ENCODE measurements at regions not wholly inside any gene's neighbourhood (a gene's known extent, or its start where the extent isn't known, plus 50 kb on each side); places are given as distances from the start of the nearest gene placed in this dataset.
A peak's percentile ranks its signal among the peaks of the same experiment; 100 is the strongest.
"Not testable (repeated sequence)": the region's sequence is repeated elsewhere in the genome, so short reads cannot be mapped to it uniquely, and the experiment has no call there.

DNA sequence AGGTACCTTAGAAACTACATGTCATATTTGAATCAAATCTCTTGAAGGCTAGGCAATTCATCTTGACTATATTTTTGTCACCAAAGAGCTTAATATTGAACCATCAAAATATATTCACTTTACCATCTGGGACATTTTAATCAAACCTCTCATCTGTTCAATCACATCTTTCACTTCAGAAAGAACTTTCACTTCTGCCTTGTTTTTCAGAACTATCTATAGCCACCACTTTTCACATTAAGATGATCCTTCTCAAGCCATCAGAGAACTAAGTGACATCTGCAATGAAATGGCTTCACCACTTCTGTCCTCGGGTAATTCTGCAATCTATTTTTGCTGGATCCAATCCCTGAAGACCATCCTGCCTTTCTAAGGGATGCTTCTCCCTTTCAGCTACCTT is 57.8 kb downstream of the OR2B2 start:
- DNase-seq (ENCODE audit: low spot score) (no peak), FAIRE-seq (no peak)

DNA sequence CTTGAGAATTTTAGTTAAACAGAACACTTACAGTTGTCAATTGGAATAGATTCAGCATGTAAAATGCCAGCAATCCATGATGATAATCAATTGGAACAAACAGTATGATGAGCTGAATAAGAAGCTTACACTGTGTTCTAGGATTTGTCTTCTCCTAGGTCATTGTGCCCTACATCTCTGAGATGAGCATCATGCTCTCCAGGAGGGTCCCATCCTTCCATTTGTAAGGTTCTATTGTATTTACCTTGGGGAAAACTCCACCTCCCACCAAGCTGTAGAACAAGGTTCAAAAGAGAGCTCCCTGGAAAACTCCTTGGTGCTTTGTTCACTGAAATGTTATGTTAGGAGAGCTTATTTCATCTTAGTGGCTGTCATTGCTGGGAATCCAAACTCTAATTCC is 60.8 kb downstream of the OR2B2 start:
- no peak for FAIRE-seq

DNA sequence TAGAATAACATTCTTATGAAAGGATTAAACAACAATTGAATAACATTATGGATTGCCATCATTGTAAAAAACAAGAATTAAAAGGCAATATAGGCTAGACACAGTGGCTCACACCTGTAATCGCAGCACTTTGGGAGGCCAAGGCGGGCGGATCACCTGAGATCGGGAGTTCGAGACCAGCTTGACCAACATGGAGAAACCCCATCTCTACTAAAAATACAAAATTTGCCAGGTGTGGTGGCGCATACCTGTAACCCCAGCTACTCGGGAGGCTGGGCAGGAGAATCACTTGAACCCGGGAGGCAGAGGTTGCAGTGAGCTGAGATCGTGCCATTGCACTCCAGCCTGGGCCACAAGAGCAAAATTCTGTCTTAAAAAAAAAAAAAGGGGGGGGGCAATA is 63.2 kb downstream of the OR2B2 start:
- DNase-seq (ENCODE audit: low spot score); FAIRE-seq: not testable (repeated sequence)

More for the DNA sequence above, 60.8 kb downstream of the OR2B2 start:
- DNase-seq (ENCODE audit: low spot score) = no peak

DNA sequence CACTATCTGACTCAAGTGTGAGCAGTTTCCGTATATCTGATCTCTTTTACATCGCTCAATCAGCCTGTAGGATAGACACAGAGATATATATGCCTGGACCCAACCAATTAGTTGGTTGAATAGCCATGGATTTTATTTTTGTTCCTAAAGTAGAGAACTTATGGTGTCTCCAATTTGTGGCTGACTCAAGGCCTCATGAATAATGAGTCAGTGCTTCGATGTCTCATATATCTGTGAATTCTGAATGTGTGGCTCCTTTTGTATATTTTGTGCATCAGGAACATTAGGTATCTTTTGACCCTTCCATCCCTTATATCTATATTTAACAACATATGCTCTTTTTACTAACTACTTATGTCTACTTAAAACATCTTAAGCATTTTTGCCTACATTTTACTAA is 64.5 kb downstream of the OR2B2 start:
- FAIRE-seq (no peak), DNase-seq (ENCODE audit: low spot score) (no peak)

DNA sequence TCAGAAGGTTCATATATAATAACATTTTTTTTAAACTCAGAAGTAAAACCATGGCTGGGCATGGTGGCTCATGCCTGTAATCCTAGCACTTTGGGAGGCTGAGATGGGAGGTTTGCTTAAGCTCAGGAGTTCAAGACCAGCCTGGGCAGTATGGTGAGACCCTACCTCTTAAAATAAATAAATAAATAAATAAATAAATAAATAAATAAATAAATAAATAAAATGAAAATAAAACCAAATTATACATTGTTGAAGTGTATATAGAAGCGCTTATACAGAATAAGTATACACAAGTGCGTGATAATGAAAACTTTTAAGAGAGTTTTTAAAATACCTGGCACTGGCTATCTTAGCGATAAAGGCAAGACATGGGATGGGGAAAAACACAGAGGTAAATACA is 71.6 kb downstream of the OR2B2 start:
- FAIRE-seq = no peak
- DNase-seq (ENCODE audit: low spot score) = no peak

DNA sequence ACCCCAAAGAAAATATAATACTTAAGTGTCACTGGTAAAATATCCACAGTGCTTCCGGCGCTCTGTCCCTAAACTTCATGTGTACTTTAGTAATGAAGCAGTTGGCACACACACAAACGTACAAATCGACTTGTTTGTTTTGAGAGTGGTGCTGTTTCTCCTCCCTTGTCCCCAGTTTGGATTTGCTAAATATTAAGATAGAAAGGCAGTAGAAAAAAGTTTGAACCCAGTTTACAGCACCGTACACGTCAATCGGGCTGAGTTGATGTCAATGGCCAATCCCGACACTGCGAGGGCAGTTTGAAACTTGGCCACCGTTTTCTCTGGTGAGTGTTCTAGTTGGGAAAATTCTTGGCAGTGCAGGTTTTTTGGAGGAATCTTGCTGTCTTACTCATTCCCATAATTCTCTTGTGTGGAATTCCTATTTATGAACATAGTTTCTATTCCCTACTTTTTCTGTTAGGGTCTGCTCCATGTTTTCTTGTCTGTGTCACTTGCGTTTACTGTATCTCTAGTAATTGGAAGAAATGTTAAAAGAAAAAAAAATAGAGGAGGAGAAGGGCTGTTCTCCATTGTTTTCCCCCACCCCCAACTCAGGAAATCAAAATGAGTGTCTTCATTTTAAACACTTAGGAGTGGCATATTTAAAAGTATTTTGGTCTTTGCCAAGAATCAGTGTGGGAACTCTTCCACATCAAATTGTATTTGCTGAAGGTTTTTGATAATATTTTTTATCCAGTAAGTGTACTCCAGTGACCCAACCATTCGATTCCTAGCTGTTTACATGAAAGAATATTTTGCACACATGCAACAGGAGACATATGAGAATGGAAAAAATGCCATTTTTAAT is 72.3 kb downstream of the OR2B2 start:
- no peak for FAIRE-seq
- peak; percentile 34 for DNase-seq (ENCODE audit: low spot score)

DNA sequence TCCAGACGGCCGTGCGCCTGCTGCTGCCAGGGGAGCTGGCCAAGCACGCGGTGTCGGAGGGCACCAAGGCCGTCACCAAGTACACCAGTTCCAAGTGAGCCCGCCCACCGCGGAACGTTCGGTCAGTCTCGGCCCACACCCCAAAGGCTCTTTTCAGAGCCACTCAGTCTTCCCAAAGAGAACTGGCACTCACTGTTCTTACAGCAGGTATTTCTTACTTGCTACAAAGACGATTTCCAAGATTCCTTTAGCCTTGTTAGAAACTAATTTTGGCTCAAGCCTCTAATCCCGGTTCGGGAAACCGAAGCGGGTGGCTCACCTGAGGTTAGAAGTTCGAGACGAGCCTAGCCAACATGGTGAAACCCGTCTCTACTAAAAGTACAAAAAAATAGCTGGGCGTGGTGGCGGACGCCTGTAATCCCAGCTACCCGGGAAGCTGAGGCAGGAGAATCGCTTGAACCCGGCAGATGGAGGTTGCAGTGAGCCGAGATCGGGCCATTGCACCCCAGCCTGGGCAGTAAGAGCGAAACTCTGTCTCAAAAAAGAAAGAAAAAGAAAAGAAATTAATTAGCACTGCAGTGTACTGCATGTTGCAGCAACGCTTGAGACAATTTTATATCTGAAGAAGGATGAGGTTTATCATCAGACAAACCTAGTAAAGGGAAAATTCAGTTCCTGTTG is 73.1 kb downstream of the OR2B2 start:
- DNase-seq (ENCODE audit: low spot score) (no peak), FAIRE-seq (no peak)

DNA sequence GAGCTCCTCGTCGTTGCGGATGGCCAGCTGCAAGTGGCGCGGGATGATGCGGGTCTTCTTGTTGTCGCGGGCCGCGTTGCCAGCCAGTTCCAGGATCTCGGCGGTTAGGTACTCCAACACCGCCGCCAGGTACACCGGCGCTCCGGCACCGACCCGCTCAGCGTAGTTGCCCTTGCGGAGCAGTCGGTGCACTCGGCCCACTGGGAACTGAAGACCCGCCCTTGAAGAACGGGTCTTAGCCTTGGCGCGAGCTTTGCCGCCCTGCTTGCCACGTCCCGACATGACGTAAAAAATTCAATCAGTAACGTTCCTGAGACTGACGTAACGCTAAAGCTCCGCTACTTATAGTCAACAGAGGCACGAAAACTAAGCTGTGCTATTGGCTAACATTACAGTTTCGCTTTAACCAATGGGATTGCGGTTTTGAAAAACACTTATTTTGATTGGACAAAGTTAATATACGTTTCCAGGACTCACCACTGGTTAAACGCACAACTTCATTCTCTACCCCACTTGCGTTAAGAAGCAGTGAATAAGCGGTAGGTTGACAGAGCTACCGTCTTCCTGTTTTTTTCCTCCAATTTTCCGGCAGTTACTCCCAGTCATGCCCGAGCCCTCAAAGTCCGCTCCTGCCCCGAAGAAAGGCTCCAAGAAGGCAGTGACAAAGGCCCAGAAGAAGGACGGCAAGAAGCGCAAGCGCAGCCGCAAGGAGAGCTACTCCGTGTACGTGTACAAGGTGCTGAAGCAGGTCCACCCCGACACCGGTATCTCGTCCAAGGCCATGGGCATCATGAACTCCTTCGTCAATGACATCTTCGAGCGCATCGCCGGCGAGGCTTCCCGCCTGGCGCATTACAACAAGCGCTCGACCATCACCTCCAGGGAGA is 73.9 kb downstream of the OR2B2 start:
- FAIRE-seq (no peak), DNase-seq (ENCODE audit: low spot score) (peak; percentile 80)

DNA sequence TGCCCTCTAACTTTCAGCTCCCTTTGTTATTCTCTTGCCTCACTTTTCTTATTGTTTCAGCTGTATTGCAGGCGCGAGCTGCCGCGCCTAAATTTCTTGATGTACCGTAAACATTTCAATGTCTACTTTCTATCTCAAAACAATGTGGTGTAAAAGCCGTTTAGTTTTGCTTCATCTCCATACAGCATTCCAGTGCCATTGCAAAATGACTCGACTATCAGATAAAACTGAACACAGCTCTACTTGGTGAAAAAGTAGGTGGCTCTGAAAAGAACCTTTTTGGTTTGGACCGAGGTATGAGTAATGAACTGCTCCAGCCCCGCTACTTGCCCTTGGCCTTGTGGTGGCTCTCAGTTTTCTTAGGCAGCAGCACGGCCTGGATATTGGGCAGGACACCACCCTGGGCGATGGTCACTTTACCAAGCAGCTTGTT is 74.6 kb downstream of the OR2B2 start:
- no peak for DNase-seq (ENCODE audit: low spot score)

DNA sequence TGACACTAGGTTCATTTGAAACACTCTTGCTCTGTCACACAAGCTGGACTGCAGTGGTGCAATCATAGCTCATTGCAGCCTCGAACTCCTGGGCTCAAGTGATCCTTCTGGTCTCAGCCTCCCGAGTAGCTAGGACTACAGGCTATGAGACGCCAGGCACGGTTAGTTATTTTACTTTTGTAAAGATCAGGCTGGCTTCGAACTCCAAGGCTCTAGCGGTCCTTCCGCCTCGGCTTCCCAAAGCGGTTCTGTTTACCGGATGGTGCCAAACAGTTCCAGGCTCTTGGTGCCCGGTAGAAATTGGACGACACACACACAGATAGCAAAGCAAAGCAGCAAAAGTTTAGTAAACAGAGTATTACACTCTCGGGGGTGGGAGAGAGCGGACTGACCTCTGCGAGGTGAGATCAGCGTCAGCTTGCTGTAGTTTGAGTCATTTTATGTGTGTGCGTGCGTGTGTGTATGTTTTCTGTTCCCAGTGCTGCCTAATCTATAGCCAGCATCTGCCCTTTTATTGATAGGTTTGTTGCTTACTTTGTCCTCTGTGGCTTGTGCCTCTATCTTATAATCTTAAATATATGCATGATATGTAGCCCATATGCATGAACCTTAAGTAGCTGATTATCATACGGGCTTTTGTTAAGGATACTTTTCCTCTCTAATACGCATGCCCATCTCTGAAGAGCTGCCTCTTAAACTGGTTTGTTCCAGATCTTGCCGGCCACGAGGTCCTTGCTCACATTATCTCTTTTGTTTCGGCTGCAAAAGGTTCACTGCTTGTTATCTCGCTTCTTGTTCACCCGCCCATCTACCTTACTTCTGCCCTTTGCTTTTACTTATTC is 75.2 kb downstream of the OR2B2 start:
- FAIRE-seq (no peak), DNase-seq (ENCODE audit: low spot score) (peak; percentile 18)

More for the DNA sequence above, 74.6 kb downstream of the OR2B2 start:
- no peak for FAIRE-seq

DNA sequence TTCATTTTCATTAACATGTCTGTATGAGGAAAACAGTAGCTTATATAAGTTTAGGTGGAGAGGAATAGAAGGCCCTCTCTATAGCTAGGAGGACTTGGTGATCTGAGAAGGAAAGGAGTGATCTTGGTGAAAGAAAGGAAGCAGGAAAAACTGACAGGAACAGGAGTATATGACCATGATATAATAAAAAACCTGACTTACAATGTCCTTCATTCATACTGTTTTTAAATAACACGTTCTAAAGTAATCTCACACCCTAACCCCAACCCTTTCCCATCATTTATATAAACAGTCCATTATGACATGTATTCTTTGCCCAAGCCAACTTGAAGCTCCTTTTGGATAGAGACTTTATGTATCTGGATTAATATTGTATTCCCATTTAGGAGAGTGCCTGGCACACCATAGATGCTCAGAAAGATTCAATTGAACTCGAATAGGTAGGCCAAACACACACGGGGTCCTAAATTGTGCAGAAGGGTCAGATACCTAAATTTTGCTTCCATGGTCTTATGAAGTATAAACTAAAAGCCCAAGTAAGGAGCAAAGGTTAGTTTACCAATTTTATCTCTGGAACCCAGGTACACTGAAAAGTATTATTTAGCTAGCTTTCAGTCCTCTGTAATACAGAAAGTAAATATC is 75.9 kb downstream of the OR2B2 start:
- FAIRE-seq (no peak), DNase-seq (ENCODE audit: low spot score) (no peak)

DNA sequence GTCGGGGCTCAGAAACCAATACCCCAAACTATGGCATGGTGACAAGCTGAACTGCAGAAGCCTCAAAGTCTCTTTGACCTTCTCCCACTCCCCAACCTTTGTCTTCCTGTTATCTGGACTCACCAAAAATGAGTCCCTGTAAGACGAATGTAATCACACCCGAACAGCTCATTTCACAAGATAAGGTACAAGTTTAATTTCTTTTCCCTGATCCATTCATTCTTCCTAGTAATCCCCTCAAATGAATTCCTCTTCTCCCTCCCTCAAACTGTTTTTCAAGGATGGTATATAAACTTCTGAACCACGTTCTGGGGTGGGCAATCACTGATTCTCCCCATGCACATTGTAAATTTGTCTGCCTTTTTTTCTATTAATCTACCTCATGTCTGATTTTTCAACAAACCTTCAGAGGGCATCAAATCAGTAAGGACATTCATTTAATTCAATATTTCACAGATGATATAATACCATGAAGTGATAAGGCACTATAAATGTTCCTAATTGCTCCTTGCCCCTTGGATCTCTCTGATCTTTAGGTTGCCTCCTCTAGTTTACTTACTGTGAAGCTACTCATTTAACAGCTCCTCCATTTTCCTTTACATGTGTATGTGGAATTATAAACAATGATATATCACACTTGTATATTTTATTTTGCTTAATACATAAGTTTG is 77.2 kb downstream of the OR2B2 start:
- DNase-seq (ENCODE audit: low spot score) (no peak), FAIRE-seq (no peak)

DNA sequence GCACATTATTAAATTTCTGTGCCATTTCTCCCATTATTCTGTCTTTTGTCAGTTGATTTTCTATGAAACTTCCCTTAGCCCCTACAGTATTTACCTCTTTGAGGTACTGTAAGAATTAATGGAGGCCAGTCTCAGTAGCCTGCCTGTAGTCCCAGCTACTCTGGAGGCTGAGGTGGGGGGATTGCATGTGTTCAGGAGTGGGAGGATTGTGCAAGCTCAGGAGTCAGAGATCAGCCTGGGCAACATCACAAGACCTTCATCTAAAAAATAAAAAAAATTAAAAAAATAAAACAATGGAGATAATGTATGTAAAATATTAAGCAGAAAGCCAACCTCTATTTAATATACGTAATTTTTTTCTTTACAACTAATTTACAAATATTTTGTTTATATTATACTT is 77.8 kb downstream of the OR2B2 start:
- DNase-seq (ENCODE audit: low spot score) (no peak), FAIRE-seq (no peak)

DNA sequence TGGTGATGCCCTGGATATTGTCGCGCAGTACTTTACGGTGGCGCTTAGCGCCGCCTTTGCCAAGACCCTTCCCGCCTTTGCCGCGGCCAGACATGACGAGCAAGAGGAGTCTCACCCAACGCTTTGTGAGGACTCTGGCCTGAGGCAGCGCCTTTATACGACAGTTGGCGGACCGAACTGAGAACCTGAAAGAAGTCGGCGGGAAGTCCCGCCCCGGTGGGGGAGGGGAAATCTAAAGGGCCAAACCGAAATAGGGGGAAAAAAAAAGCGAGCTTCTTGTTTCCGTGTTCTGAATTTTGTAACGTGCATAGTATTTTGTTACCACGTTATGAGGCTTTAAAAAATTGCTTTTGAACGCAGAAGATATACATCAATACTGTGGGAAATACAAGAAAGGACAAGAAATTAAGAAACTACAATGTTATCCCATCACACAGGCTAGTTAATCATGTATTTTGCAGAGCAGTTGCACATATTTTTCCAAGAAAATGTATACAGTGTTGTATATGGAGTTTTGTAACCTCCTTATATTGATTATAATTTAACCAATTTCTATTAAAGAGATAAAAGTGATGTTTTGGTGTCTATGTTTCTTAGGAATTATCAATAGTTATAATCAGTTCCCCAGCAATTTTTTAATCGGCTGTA is 80.6 kb downstream of the OR2B2 start:
- DNase-seq (ENCODE audit: low spot score); FAIRE-seq: not testable (repeated sequence)

DNA sequence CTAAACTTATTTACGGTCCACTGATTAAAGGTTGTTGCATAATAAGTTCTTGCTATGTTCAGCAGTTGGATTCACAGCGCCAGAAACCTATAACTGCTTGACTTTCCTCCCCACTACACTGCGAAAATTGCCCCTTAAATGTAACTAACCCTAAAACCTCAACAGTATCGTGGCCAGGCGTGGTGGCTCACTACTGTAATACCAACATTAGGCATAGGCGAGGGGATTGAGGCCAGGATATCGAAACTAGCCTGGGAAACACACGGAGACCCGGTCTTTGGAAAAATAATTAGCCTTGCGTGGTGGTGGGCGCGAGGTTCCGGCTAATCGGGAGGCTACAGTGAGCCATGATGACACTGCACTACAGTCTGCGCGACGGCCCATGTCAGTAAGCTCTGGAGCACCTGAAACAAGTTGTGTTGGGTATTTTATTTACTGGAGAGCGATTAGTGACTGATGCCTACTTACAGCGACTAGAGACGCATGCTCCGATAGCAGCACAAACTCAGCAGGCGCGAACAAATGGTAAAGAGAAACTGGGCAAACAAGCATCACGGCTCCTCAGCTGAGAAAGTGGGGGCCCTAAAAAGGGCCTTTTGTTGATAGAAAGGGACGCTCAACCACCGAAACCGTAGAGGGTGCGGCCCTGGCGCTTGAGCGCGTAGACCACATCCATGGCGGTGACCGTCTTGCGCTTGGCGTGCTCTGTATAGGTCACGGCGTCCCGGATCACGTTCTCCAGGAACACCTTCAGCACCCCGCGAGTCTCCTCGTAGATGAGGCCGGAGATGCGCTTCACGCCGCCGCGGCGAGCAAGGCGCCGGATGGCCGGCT is 81.4 kb downstream of the OR2B2 start:
- not testable (repeated sequence) for DNase-seq (ENCODE audit: low spot score)
- FAIRE-seq = peak; percentile 97

DNA sequence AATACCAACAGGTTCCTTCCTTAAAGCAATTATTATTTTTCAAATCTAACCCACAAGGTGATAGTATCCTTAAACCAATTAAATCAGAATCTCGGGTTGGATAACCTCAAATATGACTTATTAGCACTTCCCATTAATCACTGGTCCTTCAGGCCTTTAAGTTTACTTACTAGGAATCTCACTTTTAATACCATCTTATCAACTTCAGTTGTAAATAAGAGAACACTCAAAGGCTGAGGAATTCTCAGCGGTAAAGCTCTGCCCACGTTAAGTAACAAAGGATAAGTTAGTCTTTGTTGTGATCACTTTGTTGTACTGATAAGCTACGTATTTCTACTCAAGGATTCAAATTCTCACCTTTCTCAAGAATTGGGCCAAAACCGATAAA is 82.0 kb downstream of the OR2B2 start:
- FAIRE-seq = no peak
- no peak for DNase-seq (ENCODE audit: low spot score)

DNA sequence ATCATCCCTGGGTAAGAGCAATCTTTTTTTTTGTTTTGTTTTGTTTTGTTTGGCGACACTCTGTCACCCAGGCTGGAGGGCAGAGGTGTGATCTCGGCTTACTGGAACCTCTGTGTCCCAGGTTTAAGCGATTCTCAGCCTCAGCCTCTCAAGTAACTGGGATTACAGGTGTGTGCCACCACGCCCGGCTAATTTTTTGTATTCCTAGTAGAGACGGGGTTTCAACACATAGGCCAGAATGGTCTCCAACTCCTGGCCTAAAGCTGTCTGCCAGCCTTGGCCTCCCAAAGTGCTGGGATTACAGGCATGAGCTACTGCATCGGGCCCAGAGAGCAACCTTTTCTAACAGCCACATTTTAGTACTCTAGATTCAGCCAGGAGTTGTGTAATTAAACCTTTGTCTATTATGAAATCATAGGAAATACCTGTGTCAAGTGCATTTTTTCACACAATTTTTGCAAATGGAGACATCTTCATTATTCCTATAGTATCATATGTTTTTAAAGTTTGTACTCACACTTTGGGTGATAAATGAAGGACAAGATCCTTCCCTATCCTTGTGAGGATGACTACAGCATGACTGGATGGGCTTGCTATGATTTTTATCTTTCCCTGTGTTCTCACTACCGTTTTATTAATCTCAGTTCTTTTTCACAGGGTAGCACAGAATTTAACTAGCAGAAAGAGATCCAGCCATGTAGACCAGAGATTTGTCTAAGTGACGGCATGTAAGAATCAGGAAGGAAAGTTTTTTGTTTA is 82.6 kb downstream of the OR2B2 start:
- FAIRE-seq = no peak
- no peak for DNase-seq (ENCODE audit: low spot score)

DNA sequence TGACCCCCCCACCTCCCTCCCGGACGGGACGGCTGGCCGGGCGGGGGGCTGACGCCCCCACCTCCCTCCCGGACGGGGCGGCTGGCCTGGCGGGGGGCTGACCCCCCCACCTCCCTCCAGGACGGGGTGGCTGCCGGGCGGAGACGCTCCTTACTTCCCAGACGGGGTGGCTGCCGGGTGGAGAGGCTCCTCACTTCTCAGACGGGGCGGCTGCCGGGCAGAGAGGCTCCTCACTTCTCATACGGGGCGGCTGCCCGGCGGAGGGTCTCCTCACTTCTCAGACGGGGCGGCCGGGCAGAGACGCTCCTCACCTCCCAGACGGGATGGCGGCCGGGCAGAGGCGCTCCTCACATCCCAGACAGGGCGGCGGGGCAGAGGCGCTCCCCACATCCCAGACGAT is 84.7 kb downstream of the OR2B2 start:
- DNase-seq (ENCODE audit: low spot score); FAIRE-seq: not testable (repeated sequence)

All from urothelium cell line (cell line).